GM21526 (cell line): ENCODE measurements at regions not wholly inside any gene's neighbourhood (a gene's known extent, or its start where the extent isn't known, plus 50 kb on each side); places are given as distances from the start of the nearest gene placed in this dataset.

Experiments
- ATAC-seq: cut with Tn5 transposase; IDR thresholded peaks from one replicate; pipeline ENCODE4 v1.9.1; 2021; ENCODE audit warnings: moderate library complexity; ENCODE audit not compliant: unreplicated experiment, low FRiP score

- ATAC-seq = no peak
These were observed 2338.8 kb downstream of the PCDH7 start for GRCh38 chr4:33058998-33059397.

DNA sequence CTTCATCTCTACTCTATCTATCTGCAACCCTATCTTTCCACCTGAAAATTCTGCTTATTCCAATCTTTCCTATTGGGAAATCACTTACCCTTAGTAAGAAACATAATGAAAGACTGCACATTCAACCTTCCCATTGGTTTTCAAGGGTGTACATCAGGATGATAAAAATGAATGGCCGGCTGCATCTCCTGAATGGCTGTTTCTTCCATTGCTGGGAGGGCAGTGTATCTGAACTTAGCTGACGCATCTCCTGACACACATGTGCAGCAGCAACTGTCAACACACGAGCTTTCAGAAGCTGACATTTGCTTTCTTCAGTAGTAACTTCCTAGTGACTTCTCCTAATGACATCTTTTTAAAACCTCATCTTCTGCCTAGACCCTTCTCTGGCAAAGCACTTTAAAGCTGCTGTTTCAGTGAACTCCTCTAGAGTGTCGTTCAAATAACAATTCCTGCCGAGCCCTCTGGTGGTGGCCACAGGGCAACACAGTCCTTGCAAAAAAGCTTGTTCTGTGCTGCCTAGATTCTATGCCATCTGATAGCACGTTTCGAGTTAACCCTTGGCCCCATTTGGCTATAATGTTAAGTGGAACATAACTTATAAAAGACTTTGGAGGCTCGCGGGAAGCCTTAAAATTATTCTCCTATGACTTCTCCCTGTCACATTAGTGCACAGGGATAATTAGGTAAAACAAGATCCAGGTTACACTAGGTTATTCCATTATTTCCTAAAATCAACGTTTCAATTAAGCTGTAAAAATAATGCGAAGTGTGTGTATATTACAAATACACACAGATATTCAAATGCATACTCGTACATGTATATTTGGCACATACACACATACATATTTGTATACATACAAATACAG lies 2340.7 kb downstream of the PCDH7 start:
- ATAC-seq = no peak

- no peak for ATAC-seq
These were observed 2341.6 kb downstream of the PCDH7 start for GRCh38 chr4:33061727-33062126.

DNA sequence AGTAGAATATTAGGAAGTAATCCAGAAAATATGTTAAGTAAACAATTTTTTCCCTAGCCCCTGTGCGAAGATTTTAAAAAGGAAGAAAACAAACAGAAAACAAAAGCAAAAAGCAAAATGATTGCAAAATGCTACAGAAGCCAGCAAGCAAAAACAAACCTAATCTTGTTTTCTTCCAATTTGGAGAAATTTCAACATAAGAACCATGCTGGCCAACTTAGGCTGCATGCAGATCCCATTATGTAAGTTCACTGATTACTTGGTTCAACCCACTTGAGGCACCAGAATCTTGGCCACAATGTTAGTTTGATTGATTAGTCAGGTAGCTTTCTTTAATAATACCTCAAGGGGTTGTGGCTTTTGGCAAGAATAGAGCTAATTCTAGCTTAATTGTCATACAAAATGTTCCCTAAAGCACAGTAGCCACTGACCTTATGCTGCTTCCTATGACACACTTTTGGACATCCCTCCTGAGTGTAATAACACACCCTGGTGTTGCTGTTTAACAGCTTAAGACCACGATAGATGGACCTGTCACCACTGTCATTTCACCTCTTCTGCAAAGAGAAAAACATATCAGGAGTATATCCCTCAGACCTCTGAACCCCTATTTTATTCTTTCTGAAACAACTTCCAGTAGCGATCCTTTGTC lies 2342.1 kb downstream of the PCDH7 start:
- ATAC-seq = no peak

DNA sequence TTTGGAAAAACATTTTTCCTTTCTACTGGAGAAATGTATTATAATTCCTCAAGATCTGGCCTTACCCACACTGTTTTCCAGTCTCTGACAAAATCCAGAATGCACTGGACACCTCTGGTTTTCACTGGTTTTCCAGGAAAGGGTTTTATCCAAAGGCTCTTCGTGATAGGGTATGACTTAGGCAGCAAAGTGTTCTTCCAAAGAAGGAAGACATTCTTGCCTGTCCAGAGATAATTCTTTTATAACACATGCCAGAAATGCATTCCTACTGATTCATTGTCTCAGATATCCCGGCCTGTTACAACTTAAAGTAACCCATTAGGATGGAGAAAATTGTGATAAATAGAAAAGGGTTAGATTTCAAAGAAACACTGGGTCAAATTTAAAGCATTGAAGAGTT lies 2343.1 kb downstream of the PCDH7 start:
- ATAC-seq = no peak

DNA sequence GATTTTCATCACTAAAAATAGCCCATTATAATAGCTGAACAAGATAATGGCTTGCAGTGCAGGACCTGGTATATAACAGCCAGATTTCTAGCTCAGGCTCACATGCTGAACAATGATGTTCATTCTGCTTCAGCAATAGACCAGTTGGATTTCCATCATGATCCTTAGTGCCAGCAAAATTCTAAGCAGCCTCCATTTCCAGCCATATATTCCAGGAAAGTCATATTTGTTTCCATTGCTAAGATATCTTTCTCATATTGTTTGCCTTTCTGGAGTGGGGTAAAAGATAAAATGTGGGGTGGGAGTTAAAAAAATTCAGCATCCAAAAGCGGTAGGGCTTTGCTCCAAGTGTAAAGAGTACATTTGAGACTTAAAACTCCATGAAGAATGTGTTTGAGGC lies 2344.1 kb downstream of the PCDH7 start:
- ATAC-seq = no peak

- no peak for ATAC-seq
These were observed 2345.6 kb downstream of the PCDH7 start for GRCh38 chr4:33065749-33066148.

- no peak for ATAC-seq
These were observed 2347.1 kb downstream of the PCDH7 start for GRCh38 chr4:33067221-33067620.

- ATAC-seq = no peak
These were observed 2348.4 kb downstream of the PCDH7 start for GRCh38 chr4:33068539-33068938.

DNA sequence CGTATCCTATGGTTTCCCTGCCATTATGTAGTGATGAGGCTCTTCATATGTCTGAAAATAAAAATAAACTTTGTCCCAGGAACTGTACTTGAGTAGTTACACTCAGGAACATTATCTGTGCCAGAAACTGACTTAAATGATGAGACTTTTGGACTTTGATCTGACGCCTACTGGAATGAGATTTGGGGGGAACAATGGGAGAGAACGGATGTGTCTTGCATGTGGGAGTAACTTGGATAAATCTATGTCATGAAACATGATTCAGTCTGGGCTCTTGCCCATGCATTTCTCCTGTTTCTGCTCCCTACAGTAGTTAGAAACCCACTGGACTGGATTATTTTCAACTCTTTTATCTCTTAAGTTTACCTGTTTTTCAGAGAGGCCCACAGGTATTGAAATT lies 2351.4 kb downstream of the PCDH7 start:
- no peak for ATAC-seq

DNA sequence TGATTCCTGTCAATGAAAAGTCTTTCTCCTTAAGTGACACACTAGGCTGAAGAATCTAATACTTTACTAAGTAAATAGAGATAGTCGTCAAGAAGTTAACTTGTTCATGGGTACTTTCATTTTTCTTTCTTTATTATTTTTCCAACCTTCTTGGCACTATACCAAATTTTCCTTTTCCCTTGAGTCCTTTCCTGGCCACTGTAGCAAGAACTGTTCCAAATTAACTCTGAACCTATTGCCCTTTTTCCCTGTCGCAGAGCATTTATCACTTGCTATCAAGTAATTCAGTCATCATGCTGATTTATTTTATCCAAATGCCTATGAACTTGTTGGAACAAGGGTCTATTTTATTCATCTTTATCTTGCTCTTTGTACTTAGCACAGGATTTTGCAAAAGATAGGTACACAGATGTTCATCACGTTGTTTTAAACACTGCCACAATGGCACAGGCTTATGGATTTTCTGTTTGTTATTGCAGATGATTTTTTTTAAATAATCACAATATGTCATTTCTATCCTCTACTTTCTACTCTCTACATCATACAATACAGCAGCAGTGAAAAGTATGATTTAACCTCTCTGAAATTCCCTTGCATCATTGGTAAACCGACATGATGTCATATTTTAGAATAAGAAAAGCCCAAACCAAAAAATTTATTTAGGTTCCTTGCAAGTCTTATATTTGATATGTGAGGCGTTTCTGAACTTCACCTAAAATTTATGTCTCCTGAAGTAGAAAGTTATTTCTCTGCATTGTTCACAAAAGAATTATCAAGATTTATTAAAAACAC lies 2352.3 kb downstream of the PCDH7 start:
- ATAC-seq = no peak

DNA sequence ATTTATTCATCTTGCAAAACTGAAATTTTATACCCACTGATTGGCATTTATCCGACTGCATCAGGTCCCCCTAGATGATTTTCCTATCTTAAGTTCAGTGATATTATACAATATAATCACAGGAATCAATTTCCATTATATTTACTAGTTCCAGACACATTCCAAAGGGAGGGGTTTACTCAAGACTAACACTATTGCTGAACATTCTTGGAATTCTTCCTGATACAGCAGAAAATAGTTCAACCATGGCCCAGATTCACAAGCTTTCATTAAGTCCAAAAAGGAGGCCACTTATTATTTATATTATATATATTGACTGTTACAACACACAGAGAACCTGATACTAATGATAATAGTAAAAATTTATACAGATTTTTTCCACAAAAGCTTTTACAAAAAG lies 2353.6 kb downstream of the PCDH7 start:
- no peak for ATAC-seq

DNA sequence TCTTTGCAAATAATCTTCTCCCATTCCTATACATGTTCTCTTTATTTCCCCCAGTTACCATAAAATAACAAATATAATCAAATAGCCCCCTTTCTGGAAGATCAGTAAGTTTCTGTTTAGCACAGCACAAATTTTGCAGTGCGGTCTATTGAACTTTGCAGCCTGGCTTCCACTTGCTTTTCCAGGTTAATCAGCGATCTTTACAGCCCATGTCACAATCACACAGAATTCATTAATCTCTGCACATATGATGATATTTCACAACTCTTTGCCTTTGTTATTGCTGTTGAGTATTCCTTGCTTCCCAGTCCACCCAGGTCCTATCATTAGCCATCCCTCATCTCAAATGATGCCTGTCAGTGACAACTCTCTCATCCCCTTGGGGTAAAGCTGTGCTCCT lies 2358.0 kb downstream of the PCDH7 start:
- ATAC-seq = no peak

DNA sequence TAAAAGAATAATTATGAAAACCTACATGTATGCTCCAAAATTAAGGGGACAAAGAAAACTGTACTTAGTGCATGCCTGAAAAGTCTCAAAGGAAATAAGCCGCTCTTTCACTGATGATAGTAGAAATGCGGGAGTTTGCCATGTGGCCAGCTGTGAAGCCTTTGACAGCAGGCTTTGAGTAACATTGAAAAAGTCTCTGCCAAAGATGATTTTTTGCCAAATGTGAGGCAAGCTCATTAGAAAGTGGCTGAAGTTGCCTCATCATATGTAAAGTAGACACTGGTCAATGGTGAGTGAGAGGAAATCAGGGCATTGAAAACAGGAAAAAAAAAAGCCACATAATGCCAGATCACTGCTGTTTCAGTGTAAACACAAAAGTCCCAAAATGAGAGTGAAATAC lies 2360.1 kb downstream of the PCDH7 start:
- no peak for ATAC-seq

DNA sequence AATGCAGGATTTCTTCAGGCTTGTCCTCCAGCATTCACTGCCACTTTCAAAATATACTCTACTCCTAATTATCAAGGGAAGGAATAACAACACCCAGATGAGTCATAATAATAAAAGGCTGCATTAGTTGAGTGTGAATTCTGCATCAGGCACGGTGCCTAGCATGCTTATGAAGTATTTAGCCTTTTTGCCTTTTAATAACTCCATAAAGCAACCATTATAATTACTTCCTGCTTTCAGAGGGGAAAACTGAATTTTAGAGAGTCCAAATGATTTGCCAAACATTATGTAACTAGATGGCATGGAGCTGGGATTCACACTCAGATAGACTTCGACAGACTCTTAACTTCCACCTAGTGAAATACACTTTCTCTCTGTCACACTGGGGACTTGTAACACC lies 2365.5 kb downstream of the PCDH7 start:
- no peak for ATAC-seq

DNA sequence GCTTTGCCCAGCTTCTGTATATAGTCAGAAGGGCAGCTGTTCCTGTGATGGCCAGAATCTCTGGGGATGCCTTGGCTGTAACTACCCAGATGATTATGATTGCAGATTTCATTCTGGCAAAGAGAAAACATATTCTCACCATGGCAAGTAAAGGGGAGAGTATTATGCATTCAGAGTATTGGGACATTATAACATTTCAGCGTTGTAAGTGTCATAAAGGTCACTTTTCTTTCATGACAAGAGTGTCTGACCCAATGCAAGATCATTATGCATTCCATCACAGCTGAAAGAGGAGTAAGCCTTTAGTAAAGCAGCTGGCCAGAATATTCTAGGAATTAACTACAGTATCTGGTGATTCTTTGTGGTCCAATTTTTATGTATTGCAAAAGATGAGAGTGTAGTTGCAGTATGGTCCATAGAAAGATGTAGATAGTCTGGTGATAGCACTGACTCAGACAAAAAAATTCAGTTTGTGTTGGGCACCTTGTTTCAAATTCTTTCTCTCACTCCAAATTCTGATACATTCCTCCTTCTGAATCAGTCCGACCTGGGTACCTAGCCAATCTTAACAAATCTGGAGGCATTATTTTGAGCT lies 2366.3 kb downstream of the PCDH7 start:
- ATAC-seq = no peak

GRCh38 chr4:33088713-33089112 lies 2368.5 kb downstream of the PCDH7 start:
- ATAC-seq = no peak

GRCh38 chr4:33090910-33091309 lies 2370.7 kb downstream of the PCDH7 start:
- no peak for ATAC-seq

GRCh38 chr4:33091961-33092360 lies 2371.8 kb downstream of the PCDH7 start:
- no peak for ATAC-seq

DNA sequence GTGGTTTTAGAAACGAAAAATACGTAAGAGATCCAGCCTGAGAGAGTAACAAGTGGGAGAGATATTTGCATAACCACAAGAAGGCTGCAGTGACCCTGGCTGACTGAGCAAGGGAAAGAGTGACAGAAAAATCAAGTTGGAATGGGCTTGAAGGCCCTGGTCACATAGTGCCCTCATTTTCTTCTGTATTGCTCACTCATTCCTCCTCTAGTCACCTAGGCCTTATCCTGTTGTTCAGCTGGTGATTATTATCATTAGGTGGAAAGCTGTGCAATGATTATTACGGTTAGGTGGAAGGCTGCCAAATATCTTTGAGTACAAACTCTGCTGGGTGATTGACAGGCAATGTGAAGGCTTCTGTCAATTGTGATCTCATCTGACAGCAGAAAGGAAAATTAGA lies 2384.1 kb downstream of the PCDH7 start:
- no peak for ATAC-seq

- no peak for ATAC-seq
These were observed 2387.6 kb downstream of the PCDH7 start for GRCh38 chr4:33107814-33108213.
